HEK293 (cell line): ENCODE measurements at regions not wholly inside any gene's neighbourhood (a gene's known extent, or its start where the extent isn't known, plus 50 kb on each side); places are given as distances from the start of the nearest gene placed in this dataset.

ENCODE experiments used
- CTCF ChIA-PET: fragments of 350-600 bp; formaldehyde crosslinking; extraction: SDS; loops from one replicate; lab custom pipeline; 2021; ENCODE audit warnings: antibody characterized with exemption; lab: Yijun Ruan, JAX
- POLR2A ChIA-PET: fragments of 300-600 bp; formaldehyde crosslinking; extraction: SDS; loops from one replicate; lab custom pipeline; 2020; ENCODE audit warnings: antibody characterized with exemption, inconsistent platforms; lab: Yijun Ruan, JAX
- H3K27ac ChIP-seq: fragments of 200-500 bp; sonication (Bioruptor generic); 2 replicates; pipeline ENCODE4 v1.5.1; 2014; ENCODE audit warnings: low read depth, low read length, control low read depth, inconsistent platforms; ENCODE audit errors: extremely low read depth
- H3K36me3 ChIP-seq, 2 experiments: fragments of 200-500 bp in 1 of 2; sonication (Bioruptor generic) in 1 of 2; 1 replicate in 1 of 2; 2 replicates in 1 of 2; pipeline ENCODE4 v1.5.1; 2014 to 2017; ENCODE audit warnings: inconsistent platforms in 2 of 2, low read length in 2 of 2; ENCODE audit not compliant: control insufficient read depth in 2 of 2, insufficient read depth in 1 of 2
- H3K4me1 ChIP-seq: fragments of 200-500 bp; sonication (Bioruptor generic); 2 replicates; pipeline ENCODE4 v1.5.1; 2014; ENCODE audit warnings: mild to moderate bottlenecking, low read length, inconsistent platforms; ENCODE audit not compliant: control insufficient read depth, insufficient read depth
- H3K4me3 ChIP-seq: 2 replicates; pipeline ENCODE4 v1.5.1; 2011; ENCODE audit warnings: low read depth, mild to moderate bottlenecking, control low read depth, low read length, moderate library complexity
- H3K9me3 ChIP-seq: fragments of 200-500 bp; sonication (Bioruptor generic); 2 replicates; pipeline ENCODE4 v1.5.1; 2014; ENCODE audit warnings: low read depth, low read length, inconsistent platforms; ENCODE audit not compliant: control insufficient read depth, insufficient read depth
- IKZF3 ChIP-seq: fragments of 450-650 bp; IDR thresholded peaks from 2 replicates; pipeline ENCODE4 v1.5.0; 2018; ENCODE audit warnings: missing biosample characterization, mild to moderate bottlenecking, missing genetic modification characterization, moderate library complexity
- MZF1 ChIP-seq: fragments of 450-650 bp; formaldehyde crosslinking; IDR thresholded peaks from 2 replicates; pipeline ENCODE4 v1.5.1; 2017; ENCODE audit warnings: missing biosample characterization, missing genetic modification characterization, borderline replicate concordance
- PATZ1 ChIP-seq: fragments of 450-650 bp; formaldehyde crosslinking; IDR thresholded peaks from 2 replicates; pipeline ENCODE4 v1.5.1; 2016; ENCODE audit warnings: missing biosample characterization, missing genetic modification characterization
- PRDM1 ChIP-seq: fragments of 450-650 bp; formaldehyde crosslinking; IDR thresholded peaks from 2 replicates; pipeline ENCODE4; 2016; ENCODE audit warnings: missing biosample characterization, missing genetic modification characterization
- PRDM4 ChIP-seq: fragments of 450-650 bp; formaldehyde crosslinking; IDR thresholded peaks from 2 replicates; pipeline ENCODE4 v1.5.1; 2017; ENCODE audit warnings: missing biosample characterization, missing genetic modification characterization
- RBAK ChIP-seq: fragments of 450-650 bp; formaldehyde crosslinking; IDR thresholded peaks from 2 replicates; pipeline ENCODE4 v1.5.1; 2016; ENCODE audit warnings: missing biosample characterization, missing genetic modification characterization
- SP7 ChIP-seq: fragments of 450-650 bp; formaldehyde crosslinking; IDR thresholded peaks from 2 replicates; pipeline ENCODE4 v1.5.1; 2016; ENCODE audit warnings: missing biosample characterization, missing genetic modification characterization
- TRIM28 ChIP-seq: IDR thresholded peaks from 2 replicates; pipeline ENCODE4 v1.6.1; 2011; ENCODE audit warnings: low read length, control low read depth, borderline replicate concordance
- ZBTB48 ChIP-seq: fragments of 450-650 bp; formaldehyde crosslinking; IDR thresholded peaks from 2 replicates; pipeline ENCODE4 v1.5.1; 2016; ENCODE audit warnings: missing biosample characterization, missing genetic modification characterization
- ZBTB8A ChIP-seq: fragments of 450-650 bp; formaldehyde crosslinking; IDR thresholded peaks from 2 replicates; pipeline ENCODE4 v1.5.1; 2016; ENCODE audit warnings: missing biosample characterization, missing genetic modification characterization
- ZFP41 ChIP-seq: fragments of 450-650 bp; formaldehyde crosslinking; IDR thresholded peaks from 2 replicates; pipeline ENCODE4 v1.5.1; 2016; ENCODE audit warnings: missing biosample characterization, missing genetic modification characterization, borderline replicate concordance
- ZNF175 ChIP-seq: fragments of 450-650 bp; formaldehyde crosslinking; IDR thresholded peaks from 2 replicates; pipeline ENCODE4 v1.5.1; 2016; ENCODE audit warnings: missing biosample characterization, missing genetic modification characterization
- ZNF274 ChIP-seq, 2 experiments: fragments of 200-500 bp in 1 of 2; fragments of 450-650 bp in 1 of 2; sonication (Bioruptor generic) in 1 of 2; formaldehyde crosslinking in 1 of 2; IDR thresholded peaks; 2 replicates each; pipeline versions ENCODE4 v1.5.1 to v1.6.1; 2014 to 2016; ENCODE audit warnings: borderline replicate concordance in 1 of 2, inconsistent platforms in 1 of 2, low read length in 1 of 2, missing biosample characterization in 1 of 2, missing genetic modification characterization in 1 of 2
- ZNF518A ChIP-seq: fragments of 450-650 bp; formaldehyde crosslinking; conservative IDR thresholded peaks from 2 replicates; pipeline ENCODE4 v1.5.1; 2016; ENCODE audit warnings: low read depth, missing biosample characterization, missing genetic modification characterization
- ZNF529 ChIP-seq: fragments of 450-650 bp; formaldehyde crosslinking; IDR thresholded peaks from 2 replicates; pipeline ENCODE4 v1.5.1; 2017; ENCODE audit warnings: missing genetic modification characterization, missing biosample characterization; ENCODE audit not compliant: insufficient replicate concordance
- ZNF571 ChIP-seq: fragments of 450-650 bp; formaldehyde crosslinking; IDR thresholded peaks from 2 replicates; pipeline ENCODE4 v1.5.0; 2017; ENCODE audit warnings: missing biosample characterization, missing genetic modification characterization
- ZNF639 ChIP-seq: fragments of 450-650 bp; formaldehyde crosslinking; IDR thresholded peaks from 2 replicates; pipeline ENCODE4 v1.5.1; 2016; ENCODE audit warnings: missing biosample characterization, missing genetic modification characterization
- ZNF664 ChIP-seq: fragments of 450-650 bp; formaldehyde crosslinking; IDR thresholded peaks from 2 replicates; pipeline ENCODE4 v1.5.1; 2016; ENCODE audit warnings: missing biosample characterization, missing genetic modification characterization
- ZNF704 ChIP-seq: fragments of 450-650 bp; formaldehyde crosslinking; IDR thresholded peaks from 2 replicates; pipeline ENCODE4 v1.5.1; 2016; ENCODE audit warnings: missing biosample characterization, missing genetic modification characterization
- ZNF76 ChIP-seq: fragments of 450-650 bp; formaldehyde crosslinking; IDR thresholded peaks from 2 replicates; pipeline ENCODE4; 2016; ENCODE audit warnings: low read depth, missing biosample characterization, missing genetic modification characterization, borderline replicate concordance
- ZNF843 ChIP-seq: fragments of 450-650 bp; formaldehyde crosslinking; IDR thresholded peaks from 2 replicates; pipeline ENCODE4 v1.5.1; 2016; ENCODE audit warnings: missing biosample characterization, missing genetic modification characterization
- ZSCAN5A ChIP-seq: fragments of 450-650 bp; formaldehyde crosslinking; IDR thresholded peaks from 2 replicates; pipeline ENCODE4 v1.5.1; 2016; ENCODE audit warnings: missing biosample characterization, missing genetic modification characterization

GRCh38 chr1:157357111-157357510 is 195.2 kb downstream of the FCRL5 start:
- POLR2A ChIA-PET = no interaction called here
- H3K4me1 ChIP-seq = no peaks in the 10 kb centered on the region
- TF ChIP-seq RBAK (tag by site-specific recombination) (no peak), PRDM1 (tag by site-specific recombination) (no peak), TRIM28 (no peak), ZNF704 (tag by site-specific recombination) (no peak), ZNF571 (tag by site-specific recombination) (no peak), ZNF639 (tag by site-specific recombination) (no peak), ZNF274 (IDR thresholded peaks at IDR 0.05; ENCODE audit: low read length) (no peak), ZNF274 (tag by site-specific recombination; IDR thresholded peaks at IDR 0.05; ENCODE audit: borderline replicate concordance) (no peak), SP7 (tag by site-specific recombination) (no peak), ZNF518A (tag by site-specific recombination) (no peak), ZNF175 (tag by site-specific recombination) (no peak), MZF1 (tag by site-specific recombination) (no peak), ZNF76 (tag by site-specific recombination) (no peak), ZNF664 (tag by site-specific recombination) (no peak), ZBTB48 (tag by site-specific recombination) (no peak)
- TF ChIP-seq, all 188 proteins: peak for 0
- no peaks in the 10 kb centered on the region for H3K9me3 ChIP-seq
- H3K27ac ChIP-seq = no peak overlapping the region
- H3K36me3 ChIP-seq = no peaks in the 10 kb centered on the region
- CTCF ChIA-PET = no interaction called here
- H3K4me3 ChIP-seq = no peak overlapping the region

GRCh38 chr1:157356601-157357000 is 195.7 kb downstream of the FCRL5 start:
- POLR2A ChIA-PET = no interaction called here
- no peaks in the 10 kb centered on the region for H3K9me3 ChIP-seq
- H3K27ac ChIP-seq = no peak overlapping the region
- CTCF ChIA-PET = no interaction called here
- H3K4me1 ChIP-seq = no peaks in the 10 kb centered on the region
- no peaks in the 10 kb centered on the region for H3K36me3 ChIP-seq
- H3K4me3 ChIP-seq = no peak overlapping the region
- TF ChIP-seq ZFP41 (tag by site-specific recombination) = no peak
- no peak for TF ChIP-seq PATZ1 (tag by site-specific recombination)
- no peak for TF ChIP-seq PRDM4 (tag by site-specific recombination)
- no peak for TF ChIP-seq ZNF843 (tag by site-specific recombination)
- no peak for TF ChIP-seq ZNF529 (tag by site-specific recombination)
- TF ChIP-seq ZBTB8A = no peak
- TF ChIP-seq IKZF3 (tag by site-specific recombination) = no peak
- no peak for TF ChIP-seq ZSCAN5A (tag by site-specific recombination)
